GM12891 (cell line): ENCODE measurements at regions not wholly inside any gene's neighbourhood (a gene's known extent, or its start where the extent isn't known, plus 50 kb on each side); places are given as distances from the start of the nearest gene placed in this dataset.

Experiments used
- DNase-seq: peaks from one replicate; pipeline ENCODE4 v3.0.0; 2011; ENCODE audit warnings: low spot score; ENCODE audit not compliant: insufficient read length
- FAIRE-seq: peaks from 2 replicates; lab custom pipeline; 2011; peaks lifted over from hg19 to GRCh38; lab: Jason Lieb, UNC
- PAX5 ChIP-seq: IDR thresholded peaks from 2 replicates; pipeline ENCODE4 v1.6.1; 2011; ENCODE audit warnings: low read length, moderate library complexity, mild to moderate bottlenecking; ENCODE audit not compliant: insufficient read depth, severe bottlenecking
- POLR2A ChIP-seq: IDR thresholded peaks from 2 replicates; pipeline ENCODE4 v1.6.1; 2011; ENCODE audit warnings: low read depth, low read length, control low read depth
- POLR2AphosphoS5 ChIP-seq: IDR thresholded peaks from 2 replicates; pipeline ENCODE4 v1.6.1; 2011; ENCODE audit warnings: low read depth, low read length, control low read depth
- POU2F2 ChIP-seq: IDR thresholded peaks from 2 replicates; pipeline ENCODE4 v1.6.1; 2011; ENCODE audit warnings: low read depth, mild to moderate bottlenecking, control low read depth, low read length, moderate library complexity
- SPI1 ChIP-seq: IDR thresholded peaks from 2 replicates; pipeline ENCODE4 v1.6.1; 2011; ENCODE audit warnings: low read depth, low read length, control low read depth
- TAF1 ChIP-seq: IDR thresholded peaks from 2 replicates; pipeline ENCODE4 v1.6.1; 2011; ENCODE audit warnings: low read depth, low read length, control low read depth

DNA sequence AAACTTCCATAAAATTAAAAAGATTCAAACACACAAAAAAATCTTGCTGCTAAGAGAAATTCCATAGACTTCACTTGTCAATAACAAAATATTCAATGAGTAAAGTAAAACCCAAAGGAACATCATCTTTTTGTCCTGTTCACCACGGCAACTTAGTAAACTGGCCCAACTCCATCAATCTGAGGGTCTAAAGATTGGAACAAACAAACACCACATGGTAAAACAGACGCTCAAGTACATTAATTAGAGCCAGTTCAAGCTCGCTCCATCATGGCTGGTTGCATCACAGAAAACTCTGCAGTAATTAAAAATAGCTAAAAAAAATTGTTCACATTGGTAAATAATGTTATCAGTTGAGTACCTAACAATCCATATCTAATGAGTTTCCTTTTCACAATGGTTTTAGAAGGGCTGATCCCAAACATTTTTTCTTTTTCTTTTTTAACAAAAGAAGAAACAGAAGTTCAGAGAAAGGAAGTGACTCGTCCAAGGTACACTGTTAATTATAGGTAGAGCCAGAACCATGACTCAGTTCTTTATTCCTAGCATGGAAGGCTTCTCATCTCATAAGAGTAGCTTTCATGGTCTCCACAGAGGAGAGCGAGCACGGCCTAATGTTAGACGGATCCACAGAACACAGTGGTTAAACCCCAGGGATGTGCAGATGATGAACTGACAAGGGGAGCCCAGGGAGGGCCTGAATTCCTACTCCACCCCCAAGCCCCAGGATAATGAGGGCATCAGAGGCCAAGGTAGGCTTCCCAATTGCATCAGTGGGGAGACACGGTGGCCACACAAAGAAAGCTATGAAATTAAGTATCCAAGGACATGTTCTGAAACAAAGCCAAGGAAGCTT, 79.2 kb upstream of the ARHGEF3 start:
- TF ChIP-seq PAX5 = no peak
- no peak for TF ChIP-seq POLR2A
- TF ChIP-seq POU2F2 = no peak
- no peak for TF ChIP-seq SPI1
- no peak for TF ChIP-seq TAF1
- TF ChIP-seq POLR2AphosphoS5 = no peak
- no peak for FAIRE-seq
- DNase-seq = no peak

- DNase-seq (no peak), FAIRE-seq (no peak)
- TF ChIP-seq POLR2AphosphoS5 (no peak), POLR2A (no peak), POU2F2 (no peak), SPI1 (no peak), TAF1 (no peak), PAX5 (no peak)
Measured at GRCh38 chr3:56879436-56880215, 77.9 kb upstream of the ARHGEF3 start.

GRCh38 chr3:56878074-56878473, 76.3 kb upstream of the ARHGEF3 start:
- FAIRE-seq (peak; percentile 5), DNase-seq (no peak)
- TF ChIP-seq TAF1 = no peak
- TF ChIP-seq POLR2AphosphoS5 = no peak
- no peak for TF ChIP-seq POU2F2
- no peak for TF ChIP-seq PAX5
- TF ChIP-seq SPI1 = no peak

DNA sequence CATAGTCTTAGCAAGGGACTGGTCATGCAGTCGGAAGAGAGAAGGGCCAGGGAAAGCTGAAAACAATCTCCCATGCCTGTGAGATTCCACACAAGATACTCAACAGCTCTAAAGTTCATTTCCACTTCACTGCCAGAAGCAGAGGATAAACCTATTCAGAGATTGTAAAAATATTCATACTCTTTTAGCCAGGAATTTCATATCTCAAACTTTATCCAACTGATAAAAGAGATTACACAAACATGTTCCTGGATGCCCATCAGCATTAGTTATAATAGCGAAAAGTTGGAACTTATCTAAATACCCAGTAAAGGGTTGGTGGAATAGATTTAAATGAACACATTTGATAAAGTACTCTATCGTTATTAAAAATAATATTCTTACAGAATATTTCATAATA, 75.2 kb upstream of the ARHGEF3 start:
- FAIRE-seq (no peak), DNase-seq (no peak)
- TF ChIP-seq POLR2A (no peak), POLR2AphosphoS5 (no peak), TAF1 (no peak), PAX5 (no peak), SPI1 (no peak), POU2F2 (no peak)

DNA sequence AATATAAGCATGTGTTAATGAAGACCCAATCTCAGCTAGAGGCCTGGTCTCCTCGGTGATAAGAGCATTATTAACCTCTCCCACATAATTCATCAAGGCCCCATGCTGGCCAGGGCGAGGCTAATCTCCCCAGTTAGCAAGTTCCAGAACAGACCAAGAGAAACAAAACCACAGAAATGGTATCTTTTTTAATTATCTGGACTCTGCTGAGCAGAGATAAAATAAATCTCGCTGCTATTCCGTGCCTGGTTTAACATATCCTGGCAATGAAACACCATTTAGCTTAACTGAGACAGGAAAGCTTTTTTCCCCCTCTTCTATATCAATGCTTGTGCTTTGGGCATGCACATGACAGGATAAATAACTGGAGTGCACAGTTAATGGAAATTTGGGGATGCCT, 72.5 kb upstream of the ARHGEF3 start:
- FAIRE-seq = no peak
- TF ChIP-seq POLR2AphosphoS5 = no peak
- no peak for DNase-seq

DNA sequence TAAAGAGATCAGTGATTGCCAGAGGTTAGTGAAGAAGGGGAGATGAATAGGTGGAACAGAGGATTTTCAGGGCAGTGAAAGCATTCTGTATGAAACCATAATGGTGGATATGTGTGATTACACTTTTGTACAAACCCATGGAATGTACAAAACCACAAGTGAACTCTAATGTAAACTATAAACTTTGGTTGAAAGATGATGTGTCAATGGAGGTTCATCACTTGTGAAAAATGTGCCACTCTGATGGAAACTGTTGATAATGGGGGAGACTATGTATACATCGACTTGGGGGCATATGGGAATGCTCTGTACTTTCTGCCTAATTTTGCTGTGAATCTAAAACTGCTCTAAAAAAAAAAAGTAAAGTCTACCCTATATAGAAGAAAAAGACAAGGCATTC, 68.7 kb upstream of the ARHGEF3 start:
- FAIRE-seq = no peak
- TF ChIP-seq PAX5 (no peak), TAF1 (no peak), POLR2AphosphoS5 (no peak), POLR2A (no peak), POU2F2 (no peak), SPI1 (no peak)
- DNase-seq = no peak

GRCh38 chr3:56869157-56869889, 67.6 kb upstream of the ARHGEF3 start:
- FAIRE-seq = peak; percentile 52

DNA sequence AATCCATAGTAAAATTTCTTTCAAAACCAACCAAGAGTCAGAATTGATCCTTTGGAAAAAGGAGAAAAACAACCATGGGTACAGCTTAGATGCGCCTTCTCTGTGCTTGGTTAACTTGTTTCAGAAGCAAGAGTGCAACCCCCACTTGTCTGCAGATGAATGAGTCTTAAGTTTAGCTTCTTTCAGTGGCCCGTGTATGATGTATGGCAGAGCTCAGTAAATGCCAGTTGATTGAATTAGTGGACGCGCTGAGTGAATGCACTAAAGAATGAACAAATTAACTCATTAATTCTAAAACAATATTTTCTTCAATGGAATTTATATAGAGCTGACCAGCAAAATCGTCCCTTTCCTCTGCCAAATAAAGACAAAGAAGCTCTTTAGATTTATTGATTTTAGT, 67.0 kb upstream of the ARHGEF3 start:
- DNase-seq (no peak), FAIRE-seq (no peak)
- TF ChIP-seq POU2F2 = no peak
- TF ChIP-seq SPI1 = no peak
- no peak for TF ChIP-seq PAX5

More at GRCh38 chr3:56869157-56869889, 67.6 kb upstream of the ARHGEF3 start:
- no peak for DNase-seq
- no peak for TF ChIP-seq SPI1
- TF ChIP-seq POU2F2 = no peak
- TF ChIP-seq POLR2AphosphoS5 = no peak
- no peak for TF ChIP-seq PAX5
- no peak for TF ChIP-seq TAF1
- TF ChIP-seq POLR2A = no peak

GRCh38 chr3:56867671-56868070, 65.9 kb upstream of the ARHGEF3 start:
- DNase-seq (no peak), FAIRE-seq (no peak)
- TF ChIP-seq POLR2AphosphoS5 = no peak
- no peak for TF ChIP-seq PAX5
- no peak for TF ChIP-seq TAF1
- no peak for TF ChIP-seq POLR2A
- no peak for TF ChIP-seq POU2F2
